Liver (tissue), 8 donors: ENCODE measurements at regions not wholly inside any gene's neighbourhood (a gene's known extent, or its start where the extent isn't known, plus 50 kb on each side); places are given as distances from the start of the nearest gene placed in this dataset.

ENCODE experiments used
- DNase-seq: peaks from one replicate; pipeline ENCODE4 v3.0.0-alpha.2; 2017; ENCODE audit warnings: low spot score
- H3K27ac ChIP-seq, 2 donors: one replicate each; pipeline ENCODE4 v1.7.0; 2013; ENCODE audit warnings: inconsistent platforms in 2 of 2, low read length in 2 of 2, control low read depth in 1 of 2, low read depth in 1 of 2, mild to moderate bottlenecking in 1 of 2
- H3K27me3 ChIP-seq, 4 donors: one replicate each; pipeline versions ENCODE4 v1.6.1 to v1.7.0; 2013; ENCODE audit warnings: low read length in 3 of 4, inconsistent platforms in 1 of 4, mild to moderate bottlenecking in 1 of 4, moderate library complexity in 1 of 4; ENCODE audit not compliant: control insufficient read depth in 4 of 4, insufficient read depth in 4 of 4
- H3K36me3 ChIP-seq, 4 donors: one replicate each; pipeline versions ENCODE4 v1.6.1 to v1.7.0; 2013; ENCODE audit warnings: low read length in 3 of 4, mild to moderate bottlenecking in 3 of 4, low read depth in 1 of 4, moderate library complexity in 1 of 4; ENCODE audit not compliant: control insufficient read depth in 4 of 4, insufficient read depth in 3 of 4
- H3K4me1 ChIP-seq, 4 donors: one replicate each; pipeline versions ENCODE4 v1.6.1 to v1.7.0; 2013; ENCODE audit warnings: low read length in 3 of 4, mild to moderate bottlenecking in 3 of 4, moderate library complexity in 1 of 4; ENCODE audit not compliant: control insufficient read depth in 4 of 4, insufficient read depth in 4 of 4
- H3K4me3 ChIP-seq, 3 donors: one replicate each; pipeline versions ENCODE4 v1.6.1 to v1.7.0; 2013; ENCODE audit warnings: low read length in 3 of 3, control low read depth in 1 of 3, low read depth in 1 of 3, mild to moderate bottlenecking in 1 of 3
- H3K9ac ChIP-seq, 2 donors: one replicate each; pipeline ENCODE4 v1.7.0; 2013; ENCODE audit warnings: low read length in 2 of 2, mild to moderate bottlenecking in 2 of 2, moderate library complexity in 2 of 2, control low read depth in 1 of 2, low read depth in 1 of 2
- H3K9me3 ChIP-seq, 4 donors: one replicate each; pipeline versions ENCODE4 v1.6.1 to v1.7.0; 2013; ENCODE audit warnings: low read length in 3 of 4; ENCODE audit not compliant: control insufficient read depth in 4 of 4
- ATF3 ChIP-seq: IDR thresholded peaks from 2 replicates; pipeline ENCODE4 v1.6.1; 2016; ENCODE audit warnings: antibody characterized with exemption
- CTCF ChIP-seq: fragments of 150-350 bp; IDR thresholded peaks from 2 replicates; pipeline ENCODE4 v1.5.1; 2017; ENCODE audit warnings: improper control_type of control experiment, low read depth, low read length; ENCODE audit not compliant: missing input control
- EGR1 ChIP-seq, 2 donors: IDR thresholded peaks; 2 replicates each; pipeline ENCODE4 v1.6.1; 2016 to 2018; ENCODE audit warnings: antibody characterized with exemption in 2 of 2, low read depth in 2 of 2
- FOXA1 ChIP-seq: IDR thresholded peaks from 2 replicates; pipeline ENCODE4 v1.6.1; 2016; ENCODE audit warnings: antibody characterized with exemption
- FOXA2 ChIP-seq: IDR thresholded peaks from 2 replicates; pipeline ENCODE4 v1.6.1; 2016; ENCODE audit warnings: antibody characterized with exemption
- GABPA ChIP-seq, 2 donors: IDR thresholded peaks in 1 of 2; conservative IDR thresholded peaks in 1 of 2; 2 replicates each; pipeline ENCODE4 v1.6.1; 2016; ENCODE audit warnings: antibody characterized with exemption in 2 of 2, mild to moderate bottlenecking in 1 of 2, moderate library complexity in 1 of 2
- HNF4A ChIP-seq, 2 donors: conservative IDR thresholded peaks; 2 replicates each; pipeline ENCODE4 v1.6.1; 2016; ENCODE audit warnings: antibody characterized with exemption in 2 of 2, mild to moderate bottlenecking in 2 of 2
- HNF4G ChIP-seq: IDR thresholded peaks from 2 replicates; pipeline ENCODE4 v1.6.1; 2016; ENCODE audit warnings: antibody characterized with exemption
- JUND ChIP-seq, 2 donors: IDR thresholded peaks; 2 replicates each; pipeline ENCODE4 v1.6.1; 2016; ENCODE audit warnings: antibody characterized with exemption in 2 of 2
- MAX ChIP-seq: IDR thresholded peaks from 2 replicates; pipeline ENCODE4 v1.6.1; 2016; ENCODE audit warnings: antibody characterized with exemption
- NR2F2 ChIP-seq: IDR thresholded peaks from 2 replicates; pipeline ENCODE4 v1.6.1; 2016; ENCODE audit warnings: antibody characterized with exemption
- RAD21 ChIP-seq, 2 donors: IDR thresholded peaks; 2 replicates each; pipeline ENCODE4 v1.6.1; 2016; ENCODE audit warnings: antibody characterized with exemption in 2 of 2, mild to moderate bottlenecking in 2 of 2
- REST ChIP-seq: IDR thresholded peaks from 2 replicates; pipeline ENCODE4 v1.6.1; 2016; ENCODE audit warnings: antibody characterized with exemption, mild to moderate bottlenecking
- RXRA ChIP-seq, 2 donors: IDR thresholded peaks; 2 replicates each; pipeline ENCODE4 v1.6.1; 2017 to 2018; ENCODE audit warnings: antibody characterized with exemption in 2 of 2, mild to moderate bottlenecking in 1 of 2
- SP1 ChIP-seq: IDR thresholded peaks from 2 replicates; pipeline ENCODE4 v1.6.1; 2018; ENCODE audit warnings: antibody characterized with exemption, mild to moderate bottlenecking
- TAF1 ChIP-seq: conservative IDR thresholded peaks from 2 replicates; pipeline ENCODE4 v1.6.1; 2016; ENCODE audit warnings: antibody characterized with exemption, mild to moderate bottlenecking
- YY1 ChIP-seq: IDR thresholded peaks from 2 replicates; pipeline ENCODE4 v1.6.1; 2016; ENCODE audit warnings: antibody characterized with exemption, mild to moderate bottlenecking
- ZBTB33 ChIP-seq: IDR thresholded peaks from 2 replicates; pipeline ENCODE4 v1.6.1; 2016; ENCODE audit warnings: antibody characterized with exemption
- WGBS: extraction: QIAGEN DNeasy Blood & Tissue Kit; methylation state at CpG from one replicate; pipeline ENCODE4 v1.1.7; 2013; 5-methylcytosine and 5-hydroxymethylcytosine counted together
- donor health status: healthy.
- donor health status: healthy.
- donor health status: healthy.
- donor health status: healthy.
- donor health status: healthy.

GRCh38 chr11:90629229-90629806, 406.5 kb upstream of the CHORDC1 start:
- WGBS: 88% methylated on average over 4 of the region's 4 CpGs
- no peaks in the 10 kb centered on the region for H3K27me3 ChIP-seq
- H3K27ac ChIP-seq: no peak overlapping the region
- TF ChIP-seq JUND (IDR thresholded peaks at IDR 0.05): no peak
- no peak for TF ChIP-seq HNF4G
- no peak for TF ChIP-seq SP1
- TF ChIP-seq YY1: no peak
- TF ChIP-seq RXRA (IDR thresholded peaks at IDR 0.05): no peak
- TF ChIP-seq TAF1: no peak
- no peak for TF ChIP-seq MAX
- no peak for TF ChIP-seq CTCF
- no peak for TF ChIP-seq NR2F2
- TF ChIP-seq ATF3: no peak
- no peak for TF ChIP-seq ZBTB33
- no peak for TF ChIP-seq FOXA2
- no peak for TF ChIP-seq REST
- TF ChIP-seq FOXA1: no peak
- TF ChIP-seq HNF4A (conservative IDR thresholded peaks at IDR 0.05): no peak
- TF ChIP-seq EGR1 (IDR thresholded peaks at IDR 0.05; ENCODE audit: low read depth in 2 of 2): no peak
- no peak for TF ChIP-seq RAD21 (IDR thresholded peaks at IDR 0.05)
- H3K4me3 ChIP-seq: no peak overlapping the region
- no peak overlapping the region for H3K9ac ChIP-seq
- no peak for DNase-seq
- no peaks in the 10 kb centered on the region for H3K36me3 ChIP-seq
- no peaks in the 10 kb centered on the region for H3K4me1 ChIP-seq
- no peaks in the 10 kb centered on the region for H3K9me3 ChIP-seq

GRCh38 chr11:90614318-90614717, 391.5 kb upstream of the CHORDC1 start:
- H3K4me3 ChIP-seq: no peak overlapping the region
- no peak for DNase-seq
- no peak overlapping the region for H3K9ac ChIP-seq
- no peak overlapping the region for H3K27ac ChIP-seq
- H3K36me3 ChIP-seq: no peaks in the 10 kb centered on the region
- H3K4me1 ChIP-seq: no peaks in the 10 kb centered on the region
- no peaks in the 10 kb centered on the region for H3K27me3 ChIP-seq
- WGBS: 65% methylated on average over 2 of the region's 2 CpGs
- no peaks in the 10 kb centered on the region for H3K9me3 ChIP-seq
- TF ChIP-seq ZBTB33 (no peak), RAD21 (IDR thresholded peaks at IDR 0.05) (no peak), GABPA (IDR thresholded peaks at IDR 0.05 in 1 of 2, conservative IDR thresholded peaks at IDR 0.05 in 1 of 2) (no peak), SP1 (no peak), CTCF (no peak), HNF4G (no peak)
